HG03039 (cell line): ENCODE measurements at regions not wholly inside any gene's neighbourhood (a gene's known extent, or its start where the extent isn't known, plus 50 kb on each side); places are given as distances from the start of the nearest gene placed in this dataset.
"Not testable (repeated sequence)": the region's sequence is repeated elsewhere in the genome, so short reads cannot be mapped to it uniquely, and the experiment has no call there.

Source experiments
- ATAC-seq: cut with Tn5 transposase; IDR thresholded peaks from one replicate; pipeline ENCODE4 v1.9.1; 2021; ENCODE audit warnings: mild to moderate bottlenecking, moderate library complexity; ENCODE audit not compliant: unreplicated experiment

- no peak for ATAC-seq
Measured at GRCh38 chr12:58681730-58682129, 238.6 kb downstream of the LRIG3 start.

GRCh38 chr12:58695263-58695662, 225.0 kb downstream of the LRIG3 start:
- ATAC-seq, result no peak

- no peak for ATAC-seq
Measured at GRCh38 chr12:58701536-58701935, 218.8 kb downstream of the LRIG3 start.

- no peak for ATAC-seq
Measured at GRCh38 chr12:58703866-58704265, 216.4 kb downstream of the LRIG3 start.

GRCh38 chr12:58704770-58705169, 215.5 kb downstream of the LRIG3 start:
- ATAC-seq, result not testable (repeated sequence)

- ATAC-seq, result no peak
Measured at GRCh38 chr12:58710901-58711300, 209.4 kb downstream of the LRIG3 start.

GRCh38 chr12:58711974-58712373, 208.3 kb downstream of the LRIG3 start:
- ATAC-seq, result no peak

GRCh38 chr12:58712976-58713375, 207.3 kb downstream of the LRIG3 start:
- ATAC-seq, result no peak

- no peak for ATAC-seq
Measured at GRCh38 chr12:58719161-58719560, 201.1 kb downstream of the LRIG3 start.

GRCh38 chr12:58720421-58720820, 199.9 kb downstream of the LRIG3 start:
- no peak for ATAC-seq

GRCh38 chr12:58725400-58726105, 194.8 kb downstream of the LRIG3 start:
- ATAC-seq, result no peak

GRCh38 chr12:58727521-58727920, 192.8 kb downstream of the LRIG3 start:
- ATAC-seq, result no peak

- ATAC-seq, result no peak
Measured at GRCh38 chr12:58728397-58728796, 191.9 kb downstream of the LRIG3 start.

GRCh38 chr12:58731096-58731495, 189.2 kb downstream of the LRIG3 start:
- no peak for ATAC-seq

GRCh38 chr12:58732894-58733293, 187.4 kb downstream of the LRIG3 start:
- no peak for ATAC-seq

GRCh38 chr12:58741226-58741625, 179.1 kb downstream of the LRIG3 start:
- no peak for ATAC-seq

- ATAC-seq, result no peak
Measured at GRCh38 chr12:58745348-58746125, 174.8 kb downstream of the LRIG3 start.

- no peak for ATAC-seq
Measured at GRCh38 chr12:58747533-58747932, 172.8 kb downstream of the LRIG3 start.

- ATAC-seq, result no peak
Measured at GRCh38 chr12:58750484-58750883, 169.8 kb downstream of the LRIG3 start.

GRCh38 chr12:58757422-58757821, 162.9 kb downstream of the LRIG3 start:
- no peak for ATAC-seq

- ATAC-seq, result not testable (repeated sequence)
Measured at GRCh38 chr12:58759745-58760144, 160.6 kb downstream of the LRIG3 start.

GRCh38 chr12:58761308-58761707, 159.0 kb downstream of the LRIG3 start:
- ATAC-seq, result no peak
